GM18519 (cell line): ENCODE measurements at regions not wholly inside any gene's neighbourhood (a gene's known extent, or its start where the extent isn't known, plus 50 kb on each side); places are given as distances from the start of the nearest gene placed in this dataset.

ENCODE experiments used
- ATAC-seq: cut with Tn5 transposase; IDR thresholded peaks from one replicate; pipeline ENCODE4 v1.9.1; 2021; ENCODE audit warnings: mild to moderate bottlenecking, moderate library complexity; ENCODE audit not compliant: unreplicated experiment, low FRiP score

DNA sequence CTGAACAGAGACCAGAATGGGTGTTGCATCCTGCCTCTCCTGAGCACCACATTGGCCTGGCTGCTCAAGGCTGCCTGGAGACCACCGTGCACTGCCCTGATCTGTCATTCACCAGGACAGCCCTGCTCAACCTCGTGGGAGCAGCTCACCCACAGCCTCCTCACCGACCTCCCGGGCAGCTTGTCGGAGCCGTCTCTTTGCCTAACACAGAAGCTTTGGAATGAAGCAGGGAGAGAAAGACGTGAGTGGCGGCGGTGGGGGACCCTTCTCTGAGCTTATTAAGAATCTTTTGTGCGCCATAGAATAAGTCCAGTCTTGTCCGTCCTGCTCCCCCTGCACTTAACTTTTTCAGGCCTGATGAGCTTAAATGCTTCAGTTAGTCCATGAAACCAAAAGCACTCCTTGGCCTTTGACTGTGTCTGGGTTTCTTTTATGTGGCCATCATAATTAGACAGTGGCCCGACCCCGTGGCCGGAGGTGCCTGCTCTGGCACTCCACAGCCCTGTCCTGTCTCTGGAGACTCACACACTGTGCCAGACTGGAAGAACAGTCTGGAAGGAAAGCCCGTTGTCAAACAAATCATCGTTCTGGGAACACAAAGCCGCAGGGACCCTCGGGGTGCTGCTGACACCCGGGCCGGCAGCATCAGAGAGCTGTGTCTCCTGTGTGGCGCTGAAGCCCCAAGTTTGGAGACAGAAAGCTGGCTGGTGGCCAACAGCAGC lies 192.8 kb downstream of the BCOR start:
- no peak for ATAC-seq

DNA sequence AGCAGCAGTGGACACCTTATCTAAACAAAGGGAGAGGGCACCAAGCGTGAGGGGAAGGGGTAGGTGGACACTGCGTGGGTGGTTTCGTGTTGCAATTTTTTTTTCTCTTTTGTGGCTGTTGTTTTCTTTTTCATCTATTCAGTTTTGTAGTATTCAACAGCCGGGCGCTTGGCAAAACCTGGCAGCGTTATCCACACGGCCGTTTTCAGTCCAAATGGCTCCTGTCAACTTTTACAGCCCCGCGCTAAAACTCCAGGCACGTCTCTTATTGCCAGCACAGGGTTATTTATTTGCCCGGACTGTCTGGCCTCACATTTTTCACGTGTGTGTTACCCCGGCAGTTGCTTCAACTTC lies 192.2 kb downstream of the BCOR start:
- ATAC-seq, result no peak

DNA sequence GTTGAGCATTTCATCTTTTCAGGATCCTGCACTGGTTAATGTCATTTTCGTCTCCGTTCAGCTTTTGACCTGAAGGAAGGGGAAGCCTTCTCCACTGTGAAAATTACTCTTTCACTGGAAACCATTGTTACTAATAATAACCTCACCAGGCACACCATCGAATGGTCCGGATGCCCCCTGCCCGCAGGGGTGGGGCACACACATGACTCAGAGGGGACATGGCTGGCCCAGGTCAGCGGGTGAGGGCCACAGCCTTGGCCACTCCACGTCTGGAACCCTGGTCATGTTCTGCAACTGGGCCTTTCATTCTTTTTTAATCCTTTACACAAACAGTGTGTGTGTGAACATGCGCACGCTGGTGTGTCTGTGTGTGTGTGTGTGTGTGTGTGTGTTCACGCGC lies 191.8 kb downstream of the BCOR start:
- ATAC-seq, result no peak

DNA sequence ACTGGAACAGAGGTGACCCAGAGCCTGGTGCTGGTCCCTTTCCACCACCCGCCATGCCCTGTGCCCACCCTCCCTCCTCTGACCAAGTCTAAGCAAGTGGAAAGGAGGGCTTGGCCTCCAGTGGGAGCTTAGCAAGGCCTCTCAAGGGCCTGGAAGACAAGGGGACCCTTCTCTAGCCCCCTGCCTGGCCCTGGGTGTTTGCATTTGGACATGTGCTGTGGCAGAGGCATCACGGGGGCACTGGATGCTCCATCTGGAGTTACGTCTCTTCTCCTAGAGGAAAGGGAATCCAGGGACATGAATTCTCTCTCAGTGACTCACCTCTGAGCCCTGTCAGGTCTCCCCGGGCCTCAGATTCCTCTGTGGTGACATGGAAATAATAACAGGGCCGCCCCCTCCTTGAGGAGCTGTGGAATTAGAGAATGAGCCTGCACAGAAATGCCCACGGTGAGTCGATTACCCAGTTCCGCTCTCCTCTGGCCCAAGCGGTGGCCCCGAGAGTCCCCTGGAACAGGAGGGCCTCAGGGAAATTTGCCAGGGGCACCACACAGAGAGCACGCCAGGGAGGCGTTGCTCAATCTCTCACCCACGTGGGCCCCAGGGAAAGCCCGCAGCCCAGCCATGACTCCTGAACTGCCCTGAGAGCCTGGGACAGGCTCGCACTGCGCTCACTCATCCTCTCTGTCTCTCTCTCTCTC lies 189.6 kb downstream of the BCOR start:
- no peak for ATAC-seq

DNA sequence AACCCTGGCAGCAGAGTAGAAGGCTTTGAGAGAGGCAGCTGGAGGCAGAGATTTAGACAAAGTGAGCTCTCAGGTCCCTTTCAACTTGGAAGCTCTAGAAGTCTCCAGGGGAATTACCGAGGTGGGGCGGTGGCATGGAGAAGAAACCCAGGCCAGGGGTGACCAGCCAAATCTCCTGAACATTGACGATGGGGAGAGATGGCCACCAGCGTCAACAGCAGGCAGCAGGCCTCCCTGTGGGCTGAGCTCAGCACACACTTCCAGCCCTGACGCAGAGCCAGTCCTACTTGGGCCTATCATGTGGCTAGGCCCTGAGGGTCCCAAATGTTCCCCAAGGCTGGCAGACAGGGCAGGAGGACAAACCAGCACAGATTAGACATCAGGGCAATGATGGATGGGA lies 187.8 kb downstream of the BCOR start:
- ATAC-seq, result no peak

DNA sequence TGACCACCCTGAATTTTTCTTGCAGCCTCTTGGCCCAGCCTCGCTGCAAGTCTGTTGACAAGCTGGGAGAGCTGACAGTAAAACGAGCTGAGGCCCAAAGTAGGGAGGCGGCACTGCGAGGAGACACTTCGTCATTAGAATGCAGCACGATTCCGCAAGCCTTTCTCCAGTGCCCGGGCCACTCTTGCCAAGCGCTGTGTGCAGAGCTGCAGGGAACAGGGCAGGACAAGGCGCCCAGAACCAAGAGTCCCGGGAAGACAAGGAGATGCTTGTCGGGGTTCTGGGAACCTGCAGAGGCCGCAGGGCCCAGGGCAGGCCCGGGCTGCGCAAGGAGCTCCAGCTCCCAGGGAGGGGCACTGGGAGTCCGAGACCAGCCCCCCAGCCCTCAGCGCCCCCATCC lies 187.1 kb downstream of the BCOR start:
- ATAC-seq, result no peak

DNA sequence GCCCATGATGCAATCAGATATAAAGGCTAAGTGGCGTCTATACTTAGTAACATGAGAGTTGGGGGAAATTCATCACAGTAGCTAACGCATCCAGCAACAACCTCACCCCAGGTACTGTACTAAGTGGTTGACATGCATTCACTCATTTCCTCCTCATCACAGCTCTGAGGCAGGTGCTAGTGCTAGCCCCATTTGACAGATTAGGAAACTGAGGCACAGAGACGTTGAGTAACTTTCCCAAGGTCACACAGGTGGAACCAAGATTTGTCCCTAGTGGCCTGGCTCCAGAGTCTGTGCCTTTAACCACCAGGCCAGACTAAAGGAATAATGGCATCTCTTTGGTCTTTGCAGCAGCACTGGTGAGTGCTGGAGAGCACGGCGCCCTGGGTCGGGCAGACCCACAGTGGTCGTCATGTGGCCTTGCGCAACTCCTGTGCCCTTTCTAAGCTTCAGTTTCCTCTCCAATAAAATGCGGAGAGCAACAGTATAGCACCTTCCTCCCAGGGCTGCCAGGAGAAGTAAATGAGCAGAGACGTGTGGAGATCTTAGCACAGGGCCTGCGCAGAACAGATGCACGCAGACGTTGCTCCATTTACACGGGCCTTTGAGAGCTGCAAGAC lies 186.4 kb downstream of the BCOR start:
- no peak for ATAC-seq

DNA sequence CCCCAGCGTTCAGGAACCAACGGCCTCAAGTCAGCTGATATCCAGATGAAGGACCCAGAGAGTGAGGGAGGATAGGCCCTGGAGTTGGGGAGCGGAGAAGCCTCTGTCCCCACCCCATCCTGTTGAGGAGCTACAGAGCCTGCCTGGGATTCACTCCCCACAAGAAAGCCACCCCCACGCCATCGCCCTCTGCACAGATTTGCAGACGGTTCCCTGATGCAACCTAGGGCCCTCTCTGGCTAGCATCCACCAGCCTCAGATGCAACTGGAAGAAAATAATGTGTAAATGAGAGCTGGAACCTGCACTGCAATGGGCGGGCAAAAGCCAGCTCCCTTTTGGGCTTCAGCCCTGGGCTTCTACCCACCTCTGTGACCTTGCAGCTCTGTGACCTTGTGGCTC lies 185.6 kb downstream of the BCOR start:
- ATAC-seq, result no peak

DNA sequence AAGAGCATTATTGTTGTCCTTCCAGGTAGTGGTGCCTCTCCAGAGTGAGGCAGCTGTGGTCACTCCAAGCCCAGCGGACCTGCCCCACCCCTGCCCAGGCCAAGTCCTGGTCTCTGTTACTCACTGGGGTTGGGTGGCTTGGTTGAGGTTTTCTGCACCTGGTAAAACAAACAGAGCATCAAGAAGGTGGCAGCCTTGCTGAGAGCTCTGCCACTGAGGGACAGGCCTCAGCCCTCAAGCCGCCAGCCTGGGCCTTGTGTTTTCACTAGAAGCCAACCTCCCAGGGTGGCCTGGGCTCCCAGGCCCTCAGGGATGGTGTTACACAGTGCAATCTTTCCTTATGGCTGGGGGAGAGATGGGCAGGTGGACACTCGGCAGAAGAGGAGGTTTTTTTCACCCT lies 182.7 kb downstream of the BCOR start:
- no peak for ATAC-seq

DNA sequence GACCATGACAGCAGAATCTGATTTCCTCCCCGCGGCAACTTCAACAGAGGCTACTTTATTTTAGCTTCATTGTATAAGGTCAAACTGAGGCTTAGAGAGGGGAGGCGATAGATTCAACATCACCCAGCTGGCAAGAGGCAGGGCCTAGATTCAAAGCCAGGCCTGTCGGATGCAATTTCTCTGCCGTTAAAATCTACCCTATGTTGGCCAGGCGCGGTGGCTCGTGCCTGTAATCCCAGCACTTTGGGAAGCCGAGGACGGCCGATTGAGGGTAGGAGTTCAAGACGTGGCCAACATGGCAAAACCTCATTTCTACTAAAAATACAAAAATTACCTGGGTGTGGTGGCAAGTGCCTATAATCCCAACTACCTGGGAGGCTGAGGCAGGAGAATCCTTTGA lies 182.2 kb downstream of the BCOR start:
- ATAC-seq, result no peak

DNA sequence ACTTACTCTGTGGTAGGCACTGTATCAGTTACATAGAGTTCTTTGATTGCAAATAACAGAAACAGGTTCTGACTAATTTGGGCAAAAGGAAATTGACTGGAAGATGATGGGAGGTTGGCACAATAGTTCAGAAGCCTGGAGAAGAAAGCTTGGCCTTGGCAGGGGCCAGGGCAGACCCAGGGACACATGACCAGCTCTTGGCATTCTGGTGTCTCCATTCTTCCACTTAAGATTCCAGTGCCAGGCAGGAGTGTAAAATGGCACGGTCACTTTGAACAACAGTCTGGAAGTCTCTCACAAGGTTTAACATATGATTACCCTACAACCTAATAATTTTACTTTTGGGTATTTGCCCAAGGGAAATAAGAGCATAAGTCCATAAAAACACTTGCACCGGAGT lies 175.9 kb downstream of the BCOR start:
- no peak for ATAC-seq

DNA sequence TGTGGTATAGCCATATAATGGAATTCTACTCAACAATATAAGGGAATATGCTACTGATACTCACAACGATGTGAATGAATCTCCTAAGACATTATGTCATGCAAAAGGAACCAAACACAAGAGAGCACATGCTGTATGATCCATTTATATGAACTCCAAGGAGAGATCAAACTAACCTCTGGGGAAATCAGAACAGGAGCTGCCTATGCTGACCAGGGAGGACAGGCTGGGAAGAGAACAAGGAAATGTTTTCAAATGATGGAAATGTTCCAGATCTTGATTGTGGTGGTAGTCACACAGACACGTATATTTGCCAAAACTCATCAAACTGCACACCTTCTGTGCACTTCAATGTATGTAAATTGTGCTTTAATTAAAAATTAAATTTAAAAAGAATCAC lies 175.3 kb downstream of the BCOR start:
- no peak for ATAC-seq

DNA sequence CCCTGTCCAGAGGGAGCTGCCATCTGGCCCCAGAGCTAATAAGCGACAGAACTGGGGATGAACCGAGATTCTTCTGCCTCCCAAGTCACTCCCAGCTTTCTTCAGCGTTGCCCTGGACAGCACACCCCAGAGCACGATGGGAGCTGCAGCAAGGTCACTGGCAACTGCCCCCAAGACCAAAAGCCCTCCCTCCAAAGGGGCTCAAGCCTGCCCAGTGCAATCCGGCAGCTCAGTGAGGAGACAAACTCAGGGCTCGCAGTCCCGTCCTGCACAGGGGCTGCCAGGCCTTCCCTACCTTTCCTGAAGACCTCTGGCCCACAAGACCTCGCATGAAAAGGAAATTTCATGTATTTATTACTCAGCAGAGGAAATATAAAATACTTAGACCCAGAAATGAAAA lies 174.8 kb downstream of the BCOR start:
- ATAC-seq, result no peak

DNA sequence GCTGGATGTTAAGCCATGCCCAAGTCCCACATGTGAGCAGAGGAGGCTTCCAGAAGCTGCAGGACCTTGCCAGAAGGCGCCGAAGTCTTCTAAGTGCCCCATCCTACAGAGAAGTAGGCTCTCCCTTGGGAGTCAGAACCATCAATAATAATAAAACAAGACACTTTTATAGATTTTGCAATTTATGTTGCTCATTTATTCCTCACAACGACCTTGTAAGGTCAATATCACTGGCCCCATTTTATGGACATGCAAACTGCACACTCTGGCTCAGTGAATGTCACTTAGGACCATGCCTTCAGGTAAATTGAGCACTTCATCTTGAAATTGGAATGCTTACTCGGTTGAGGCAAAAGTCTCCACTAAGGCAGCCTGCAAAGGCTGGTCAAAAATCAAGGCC lies 170.4 kb downstream of the BCOR start:
- no peak for ATAC-seq

DNA sequence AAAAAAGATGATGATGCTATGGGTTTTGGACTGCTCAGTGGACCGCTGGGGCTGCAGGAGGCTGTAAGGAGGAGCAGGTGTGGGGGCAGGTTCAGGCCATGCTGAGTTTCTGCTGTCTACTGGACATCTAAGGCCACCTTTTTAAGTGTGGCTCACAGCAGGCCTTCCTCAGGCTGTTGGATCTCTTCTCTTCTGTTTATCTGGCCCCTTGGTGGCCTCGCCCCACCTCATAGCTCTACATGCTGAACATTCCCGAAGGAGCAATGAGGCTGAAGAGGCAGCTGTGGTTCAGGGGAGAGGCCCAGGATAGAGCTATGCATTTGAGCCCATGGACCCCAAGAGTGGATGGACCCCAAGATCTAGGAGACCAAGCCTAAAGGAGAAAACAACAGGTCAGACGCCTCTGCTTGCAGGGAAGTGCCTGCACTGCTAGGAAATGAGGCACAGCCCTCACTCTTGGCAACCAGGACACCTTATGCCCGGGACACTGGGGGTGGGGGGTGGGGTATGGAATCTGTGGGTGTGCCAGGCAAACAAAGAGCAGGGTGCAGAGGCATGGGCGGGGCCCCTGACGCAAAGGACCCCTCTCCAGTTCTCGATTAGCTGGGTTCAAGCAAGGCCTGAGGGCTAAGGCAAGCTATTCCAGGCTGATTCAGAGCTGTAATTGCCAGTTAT lies 168.9 kb downstream of the BCOR start:
- ATAC-seq, result no peak

DNA sequence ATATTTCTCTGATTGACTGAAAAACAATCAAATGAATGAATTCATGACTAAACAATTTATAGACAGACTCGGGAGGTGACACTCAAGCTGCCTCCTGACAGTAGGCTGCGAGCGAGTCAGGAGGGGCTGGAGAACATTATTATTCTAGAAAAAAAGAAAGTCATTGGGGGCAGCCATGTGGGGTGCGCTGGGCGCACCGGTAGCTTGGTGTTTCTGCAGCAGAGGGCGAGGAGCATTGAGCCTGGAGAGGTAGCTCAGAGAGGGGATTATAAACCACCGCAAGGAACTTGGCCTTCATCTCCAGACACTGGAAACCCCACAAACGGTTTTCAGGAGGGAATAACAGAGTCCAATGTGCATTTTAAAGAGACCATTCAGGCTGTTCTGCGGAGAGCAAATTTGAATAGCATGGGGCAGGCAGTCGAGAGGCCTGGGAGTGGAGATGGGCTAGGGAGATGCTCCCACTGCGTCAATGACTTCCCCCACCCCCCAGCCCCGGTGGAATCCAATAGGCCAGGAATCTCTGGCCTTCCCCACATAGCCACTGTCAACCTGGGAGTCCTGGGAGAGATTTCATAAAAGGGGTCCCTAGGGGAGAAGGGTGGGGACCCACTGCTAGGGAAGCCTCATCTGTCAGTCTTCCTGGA lies 168.3 kb downstream of the BCOR start:
- ATAC-seq, result no peak

DNA sequence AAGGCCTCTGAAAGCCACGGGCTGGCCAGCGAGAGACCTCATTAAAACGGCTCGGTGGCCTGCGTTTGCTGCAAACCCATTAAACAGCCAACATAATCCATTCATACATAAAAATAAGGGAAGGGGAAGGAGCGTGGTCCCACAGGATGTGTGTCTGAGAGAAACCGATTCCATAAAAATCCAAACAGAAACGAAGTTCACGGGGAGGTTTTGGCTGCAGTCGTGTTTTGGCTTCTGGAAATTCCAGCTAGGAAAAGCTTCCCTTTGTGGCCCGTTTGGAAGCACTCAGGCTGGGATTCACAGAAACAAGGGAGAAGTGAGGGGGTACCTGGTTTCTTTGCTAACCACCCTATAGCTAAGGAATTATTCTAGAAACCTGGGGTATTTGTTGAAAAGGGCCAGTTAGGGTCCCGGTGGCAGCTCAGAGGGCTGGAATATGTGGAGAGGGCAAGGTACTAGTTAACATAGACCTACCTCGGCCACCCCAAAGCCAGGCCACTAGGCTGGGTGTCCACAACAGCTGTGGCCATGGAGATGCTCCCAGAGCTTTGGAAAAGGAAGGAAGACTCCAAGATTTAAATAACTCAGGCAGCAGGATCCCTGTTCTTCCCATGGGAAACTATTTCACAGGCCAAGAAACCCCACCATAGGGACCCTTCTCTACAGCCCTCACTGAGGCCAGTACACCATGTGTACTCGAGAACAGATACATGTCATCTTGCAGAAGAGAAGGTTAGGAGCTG lies 166.8 kb downstream of the BCOR start:
- ATAC-seq, result no peak

DNA sequence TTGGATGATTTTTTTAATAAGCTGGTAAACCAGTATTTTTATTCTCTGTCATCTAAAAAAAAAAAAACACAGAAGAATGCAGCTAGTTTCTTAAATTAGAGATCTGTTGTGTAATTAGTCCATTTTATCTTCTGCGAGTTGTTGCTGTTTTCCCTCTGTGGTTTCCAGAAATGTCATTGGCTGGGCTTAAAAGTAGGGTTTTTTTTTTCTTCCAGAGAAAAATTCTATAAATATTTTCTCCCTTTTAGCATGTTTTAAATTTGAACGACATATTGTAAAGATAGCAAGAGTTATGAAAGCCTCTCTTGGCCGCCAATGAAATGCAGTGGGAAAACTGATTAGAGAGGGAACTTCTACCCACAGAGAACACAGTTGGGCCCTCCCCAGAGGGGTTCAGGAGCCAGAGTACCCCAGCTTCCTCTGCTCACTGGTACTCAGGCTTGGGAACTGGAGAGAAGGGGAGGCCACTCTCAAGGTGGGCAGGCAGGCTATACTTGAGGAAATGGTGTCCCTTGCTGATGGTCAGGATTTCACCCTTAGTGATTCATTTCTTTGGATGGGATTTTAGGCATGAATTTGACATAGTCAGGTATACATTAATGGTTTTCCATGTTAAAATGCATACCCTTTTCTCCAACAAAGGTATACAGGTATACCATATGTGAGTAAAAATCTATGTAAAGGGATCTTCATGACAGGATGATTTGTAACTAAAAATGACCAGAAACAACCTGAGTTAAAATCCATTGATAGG lies 166.1 kb downstream of the BCOR start:
- ATAC-seq, result no peak

DNA sequence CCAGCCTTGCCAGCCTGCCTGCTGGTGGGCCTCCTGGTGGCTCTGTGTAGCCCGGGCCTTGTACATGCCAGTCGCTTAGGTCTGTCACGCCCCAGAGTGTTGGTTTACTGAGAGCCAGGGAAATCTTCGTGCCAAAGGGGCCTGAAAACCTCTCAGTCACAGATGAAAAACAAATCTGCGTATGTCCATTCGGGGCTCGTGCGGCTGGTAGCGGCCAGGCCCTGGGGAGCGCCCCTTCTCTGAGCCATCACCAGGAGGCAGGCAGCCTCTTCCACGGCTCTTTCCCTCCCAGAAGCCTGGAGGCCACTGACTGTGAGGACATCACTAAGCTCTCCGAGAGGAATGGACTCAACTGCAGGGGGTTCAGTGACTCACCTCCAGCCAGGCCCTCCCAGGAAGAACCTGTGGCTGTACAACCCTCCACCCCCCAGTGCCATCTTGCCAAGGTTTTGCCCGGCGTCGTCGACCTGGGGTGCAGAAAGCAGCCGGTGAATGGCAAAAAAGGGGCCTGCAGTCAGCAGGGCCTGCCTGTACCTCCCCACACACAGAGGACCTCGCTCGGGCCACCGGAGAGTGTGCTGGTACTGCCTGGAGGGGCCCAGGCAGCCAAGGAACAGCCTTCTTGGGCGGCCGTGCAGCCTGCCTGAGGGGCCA lies 162.2 kb downstream of the BCOR start:
- no peak for ATAC-seq
